Liver (tissue), 8 donors: ENCODE measurements at regions not wholly inside any gene's neighbourhood (a gene's known extent, or its start where the extent isn't known, plus 50 kb on each side); places are given as distances from the start of the nearest gene placed in this dataset.

ENCODE experiments used
- DNase-seq: peaks from one replicate; pipeline ENCODE4 v3.0.0-alpha.2; 2017; ENCODE audit warnings: low spot score
- H3K27ac ChIP-seq, 2 donors: one replicate each; pipeline ENCODE4 v1.7.0; 2013; ENCODE audit warnings: inconsistent platforms in 2 of 2, low read length in 2 of 2, control low read depth in 1 of 2, low read depth in 1 of 2, mild to moderate bottlenecking in 1 of 2
- H3K27me3 ChIP-seq, 4 donors: one replicate each; pipeline versions ENCODE4 v1.6.1 to v1.7.0; 2013; ENCODE audit warnings: low read length in 3 of 4, inconsistent platforms in 1 of 4, mild to moderate bottlenecking in 1 of 4, moderate library complexity in 1 of 4; ENCODE audit not compliant: control insufficient read depth in 4 of 4, insufficient read depth in 4 of 4
- H3K36me3 ChIP-seq, 4 donors: one replicate each; pipeline versions ENCODE4 v1.6.1 to v1.7.0; 2013; ENCODE audit warnings: low read length in 3 of 4, mild to moderate bottlenecking in 3 of 4, low read depth in 1 of 4, moderate library complexity in 1 of 4; ENCODE audit not compliant: control insufficient read depth in 4 of 4, insufficient read depth in 3 of 4
- H3K4me1 ChIP-seq, 4 donors: one replicate each; pipeline versions ENCODE4 v1.6.1 to v1.7.0; 2013; ENCODE audit warnings: low read length in 3 of 4, mild to moderate bottlenecking in 3 of 4, moderate library complexity in 1 of 4; ENCODE audit not compliant: control insufficient read depth in 4 of 4, insufficient read depth in 4 of 4
- H3K4me3 ChIP-seq, 3 donors: one replicate each; pipeline versions ENCODE4 v1.6.1 to v1.7.0; 2013; ENCODE audit warnings: low read length in 3 of 3, control low read depth in 1 of 3, low read depth in 1 of 3, mild to moderate bottlenecking in 1 of 3
- H3K9ac ChIP-seq, 2 donors: one replicate each; pipeline ENCODE4 v1.7.0; 2013; ENCODE audit warnings: low read length in 2 of 2, mild to moderate bottlenecking in 2 of 2, moderate library complexity in 2 of 2, control low read depth in 1 of 2, low read depth in 1 of 2
- H3K9me3 ChIP-seq, 4 donors: one replicate each; pipeline versions ENCODE4 v1.6.1 to v1.7.0; 2013; ENCODE audit warnings: low read length in 3 of 4; ENCODE audit not compliant: control insufficient read depth in 4 of 4
- EGR1 ChIP-seq, 2 donors: IDR thresholded peaks; 2 replicates each; pipeline ENCODE4 v1.6.1; 2016 to 2018; ENCODE audit warnings: antibody characterized with exemption in 2 of 2, low read depth in 2 of 2
- FOXA2 ChIP-seq: IDR thresholded peaks from 2 replicates; pipeline ENCODE4 v1.6.1; 2016; ENCODE audit warnings: antibody characterized with exemption
- GABPA ChIP-seq, 2 donors: IDR thresholded peaks in 1 of 2; conservative IDR thresholded peaks in 1 of 2; 2 replicates each; pipeline ENCODE4 v1.6.1; 2016; ENCODE audit warnings: antibody characterized with exemption in 2 of 2, mild to moderate bottlenecking in 1 of 2, moderate library complexity in 1 of 2
- HNF4A ChIP-seq, 2 donors: conservative IDR thresholded peaks; 2 replicates each; pipeline ENCODE4 v1.6.1; 2016; ENCODE audit warnings: antibody characterized with exemption in 2 of 2, mild to moderate bottlenecking in 2 of 2
- HNF4G ChIP-seq: IDR thresholded peaks from 2 replicates; pipeline ENCODE4 v1.6.1; 2016; ENCODE audit warnings: antibody characterized with exemption
- JUND ChIP-seq, 2 donors: IDR thresholded peaks; 2 replicates each; pipeline ENCODE4 v1.6.1; 2016; ENCODE audit warnings: antibody characterized with exemption in 2 of 2
- NR2F2 ChIP-seq: IDR thresholded peaks from 2 replicates; pipeline ENCODE4 v1.6.1; 2016; ENCODE audit warnings: antibody characterized with exemption
- RAD21 ChIP-seq, 2 donors: IDR thresholded peaks; 2 replicates each; pipeline ENCODE4 v1.6.1; 2016; ENCODE audit warnings: antibody characterized with exemption in 2 of 2, mild to moderate bottlenecking in 2 of 2
- RXRA ChIP-seq, 2 donors: IDR thresholded peaks; 2 replicates each; pipeline ENCODE4 v1.6.1; 2017 to 2018; ENCODE audit warnings: antibody characterized with exemption in 2 of 2, mild to moderate bottlenecking in 1 of 2
- TAF1 ChIP-seq: conservative IDR thresholded peaks from 2 replicates; pipeline ENCODE4 v1.6.1; 2016; ENCODE audit warnings: antibody characterized with exemption, mild to moderate bottlenecking
- YY1 ChIP-seq: IDR thresholded peaks from 2 replicates; pipeline ENCODE4 v1.6.1; 2016; ENCODE audit warnings: antibody characterized with exemption, mild to moderate bottlenecking
- ZBTB33 ChIP-seq: IDR thresholded peaks from 2 replicates; pipeline ENCODE4 v1.6.1; 2016; ENCODE audit warnings: antibody characterized with exemption
- WGBS: extraction: QIAGEN DNeasy Blood & Tissue Kit; methylation state at CpG from one replicate; pipeline ENCODE4 v1.1.7; 2013; 5-methylcytosine and 5-hydroxymethylcytosine counted together
- TF ChIP-seq, protein P1 (sequence below): fragments of 150-350 bp; IDR thresholded peaks from 2 replicates; pipeline ENCODE4 v1.5.1; 2017; ENCODE audit warnings: improper control_type of control experiment, low read depth, low read length; ENCODE audit not compliant: missing input control
- TF ChIP-seq, protein P2 (sequence below): IDR thresholded peaks from 2 replicates; pipeline ENCODE4 v1.6.1; 2016; ENCODE audit warnings: antibody characterized with exemption, mild to moderate bottlenecking
- TF ChIP-seq, protein P3 (sequence below): IDR thresholded peaks from 2 replicates; pipeline ENCODE4 v1.6.1; 2016; ENCODE audit warnings: antibody characterized with exemption
- donor health status: healthy.
- donor health status: healthy.
- donor health status: healthy.
- donor health status: healthy.
- donor health status: healthy.

- DNase-seq, result no peak
- TF ChIP-seq JUND (IDR thresholded peaks at IDR 0.05), result no peak
- TF ChIP-seq HNF4A (conservative IDR thresholded peaks at IDR 0.05), result no peak
- TF ChIP-seq HNF4G, result no peak
- TF ChIP-seq FOXA2, result no peak
Measured at GRCh38 chr15:97059281-97059680, 728.8 kb downstream of the NR2F2 start.

DNA sequence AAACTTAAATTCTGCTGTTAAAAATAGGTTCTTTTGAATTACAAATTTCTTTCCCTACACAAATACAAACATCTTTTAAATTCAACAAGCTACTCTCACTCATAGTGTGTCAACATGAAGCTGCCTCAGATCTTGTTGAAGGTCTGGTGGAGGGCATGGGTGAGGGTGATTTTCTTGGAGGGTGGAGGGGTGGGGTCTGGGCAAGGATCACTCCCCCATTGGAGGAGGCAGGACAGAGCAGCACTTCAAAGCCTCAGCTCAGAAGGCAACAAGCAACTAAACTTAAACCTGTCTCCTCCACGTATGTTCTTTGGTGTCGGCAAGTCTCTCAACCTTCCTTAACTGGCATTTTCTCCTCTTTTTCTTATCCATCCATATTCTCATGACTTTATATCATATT is 730.9 kb downstream of the NR2F2 start:
- TF ChIP-seq NR2F2, result no peak
- TF ChIP-seq, protein P1, sequence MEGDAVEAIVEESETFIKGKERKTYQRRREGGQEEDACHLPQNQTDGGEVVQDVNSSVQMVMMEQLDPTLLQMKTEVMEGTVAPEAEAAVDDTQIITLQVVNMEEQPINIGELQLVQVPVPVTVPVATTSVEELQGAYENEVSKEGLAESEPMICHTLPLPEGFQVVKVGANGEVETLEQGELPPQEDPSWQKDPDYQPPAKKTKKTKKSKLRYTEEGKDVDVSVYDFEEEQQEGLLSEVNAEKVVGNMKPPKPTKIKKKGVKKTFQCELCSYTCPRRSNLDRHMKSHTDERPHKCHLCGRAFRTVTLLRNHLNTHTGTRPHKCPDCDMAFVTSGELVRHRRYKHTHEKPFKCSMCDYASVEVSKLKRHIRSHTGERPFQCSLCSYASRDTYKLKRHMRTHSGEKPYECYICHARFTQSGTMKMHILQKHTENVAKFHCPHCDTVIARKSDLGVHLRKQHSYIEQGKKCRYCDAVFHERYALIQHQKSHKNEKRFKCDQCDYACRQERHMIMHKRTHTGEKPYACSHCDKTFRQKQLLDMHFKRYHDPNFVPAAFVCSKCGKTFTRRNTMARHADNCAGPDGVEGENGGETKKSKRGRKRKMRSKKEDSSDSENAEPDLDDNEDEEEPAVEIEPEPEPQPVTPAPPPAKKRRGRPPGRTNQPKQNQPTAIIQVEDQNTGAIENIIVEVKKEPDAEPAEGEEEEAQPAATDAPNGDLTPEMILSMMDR, result no peak
- TF ChIP-seq RXRA (IDR thresholded peaks at IDR 0.05), result no peak
- TF ChIP-seq HNF4G, result no peak
- Histone ChIP-seq H3K36me3 (no peaks in the 10 kb centered on the region), H3K9ac (no peak overlapping the region), H3K4me1 (no peaks in the 10 kb centered on the region), H3K27me3 (no peaks in the 10 kb centered on the region), H3K27ac (no peak overlapping the region), H3K9me3 (no peaks in the 10 kb centered on the region), H3K4me3 (no peak overlapping the region)
- no peak for DNase-seq
- WGBS, result 49% methylated on average over 2 of the region's 2 CpGs

More at GRCh38 chr15:97059281-97059680, 728.8 kb downstream of the NR2F2 start:
- Histone ChIP-seq H3K27ac (no peak overlapping the region), H3K9ac (no peak overlapping the region), H3K36me3 (no peaks in the 10 kb centered on the region), H3K9me3 (no peaks in the 10 kb centered on the region), H3K4me1 (no peaks in the 10 kb centered on the region), H3K27me3 (no peaks in the 10 kb centered on the region), H3K4me3 (no peak overlapping the region)
- WGBS, result 85% methylated on average over 5 of the region's 5 CpGs

GRCh38 chr15:97071668-97072067 is 741.2 kb downstream of the NR2F2 start:
- H3K9ac ChIP-seq, result no peak overlapping the region
- H3K4me1 ChIP-seq, result no peaks in the 10 kb centered on the region
- WGBS, result 80% methylated on average over 4 of the region's 4 CpGs
- no peak for TF ChIP-seq JUND (IDR thresholded peaks at IDR 0.05)
- no peak for TF ChIP-seq NR2F2
- TF ChIP-seq, protein P2, sequence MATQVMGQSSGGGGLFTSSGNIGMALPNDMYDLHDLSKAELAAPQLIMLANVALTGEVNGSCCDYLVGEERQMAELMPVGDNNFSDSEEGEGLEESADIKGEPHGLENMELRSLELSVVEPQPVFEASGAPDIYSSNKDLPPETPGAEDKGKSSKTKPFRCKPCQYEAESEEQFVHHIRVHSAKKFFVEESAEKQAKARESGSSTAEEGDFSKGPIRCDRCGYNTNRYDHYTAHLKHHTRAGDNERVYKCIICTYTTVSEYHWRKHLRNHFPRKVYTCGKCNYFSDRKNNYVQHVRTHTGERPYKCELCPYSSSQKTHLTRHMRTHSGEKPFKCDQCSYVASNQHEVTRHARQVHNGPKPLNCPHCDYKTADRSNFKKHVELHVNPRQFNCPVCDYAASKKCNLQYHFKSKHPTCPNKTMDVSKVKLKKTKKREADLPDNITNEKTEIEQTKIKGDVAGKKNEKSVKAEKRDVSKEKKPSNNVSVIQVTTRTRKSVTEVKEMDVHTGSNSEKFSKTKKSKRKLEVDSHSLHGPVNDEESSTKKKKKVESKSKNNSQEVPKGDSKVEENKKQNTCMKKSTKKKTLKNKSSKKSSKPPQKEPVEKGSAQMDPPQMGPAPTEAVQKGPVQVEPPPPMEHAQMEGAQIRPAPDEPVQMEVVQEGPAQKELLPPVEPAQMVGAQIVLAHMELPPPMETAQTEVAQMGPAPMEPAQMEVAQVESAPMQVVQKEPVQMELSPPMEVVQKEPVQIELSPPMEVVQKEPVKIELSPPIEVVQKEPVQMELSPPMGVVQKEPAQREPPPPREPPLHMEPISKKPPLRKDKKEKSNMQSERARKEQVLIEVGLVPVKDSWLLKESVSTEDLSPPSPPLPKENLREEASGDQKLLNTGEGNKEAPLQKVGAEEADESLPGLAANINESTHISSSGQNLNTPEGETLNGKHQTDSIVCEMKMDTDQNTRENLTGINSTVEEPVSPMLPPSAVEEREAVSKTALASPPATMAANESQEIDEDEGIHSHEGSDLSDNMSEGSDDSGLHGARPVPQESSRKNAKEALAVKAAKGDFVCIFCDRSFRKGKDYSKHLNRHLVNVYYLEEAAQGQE, result no peak
- TF ChIP-seq, protein P3, sequence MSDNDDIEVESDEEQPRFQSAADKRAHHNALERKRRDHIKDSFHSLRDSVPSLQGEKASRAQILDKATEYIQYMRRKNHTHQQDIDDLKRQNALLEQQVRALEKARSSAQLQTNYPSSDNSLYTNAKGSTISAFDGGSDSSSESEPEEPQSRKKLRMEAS, result no peak
- TF ChIP-seq YY1, result no peak
- TF ChIP-seq TAF1, result no peak
- TF ChIP-seq ZBTB33, result no peak
- no peak for TF ChIP-seq GABPA (IDR thresholded peaks at IDR 0.05 in 1 of 2, conservative IDR thresholded peaks at IDR 0.05 in 1 of 2)
- no peak for TF ChIP-seq RAD21 (IDR thresholded peaks at IDR 0.05)
- no peak for TF ChIP-seq HNF4G
- TF ChIP-seq RXRA (IDR thresholded peaks at IDR 0.05), result no peak
- TF ChIP-seq EGR1 (IDR thresholded peaks at IDR 0.05; ENCODE audit: low read depth in 2 of 2), result no peak
- peaks cover 1 to 9% (median 3%) of the 10 kb centered on the region in 4 donors for H3K9me3 ChIP-seq
- no peak overlapping the region for H3K4me3 ChIP-seq
- no peaks in the 10 kb centered on the region for H3K27me3 ChIP-seq
- no peak overlapping the region for H3K27ac ChIP-seq
- no peak for DNase-seq
- no peaks in the 10 kb centered on the region for H3K36me3 ChIP-seq
